Mammary epithelial cell (primary cell): ENCODE measurements at regions not wholly inside any gene's neighbourhood (a gene's known extent, or its start where the extent isn't known, plus 50 kb on each side); places are given as distances from the start of the nearest gene placed in this dataset.

Experiments
- CTCF ChIP-seq, 2 donors: IDR thresholded peaks in 1 of 2; conservative IDR thresholded peaks in 1 of 2; 2 replicates each; pipeline ENCODE4 v1.5.1; 2011 to 2012; ENCODE audit warnings: inconsistent platforms in 2 of 2, low read length in 2 of 2, mild to moderate bottlenecking in 2 of 2, control low read depth in 1 of 2, low read depth in 1 of 2; ENCODE audit not compliant: insufficient read depth in 1 of 2; ENCODE audit errors: extremely low read depth in 1 of 2
- EZH2 ChIP-seq: IDR thresholded peaks from 2 replicates; pipeline ENCODE4 v1.6.1; 2012; ENCODE audit warnings: low read length, inconsistent platforms, borderline replicate concordance

GRCh38 chr16:86879268-86879667, 300.9 kb downstream of the FOXL1 start:
- TF ChIP-seq CTCF (conservative IDR thresholded peaks at IDR 0.05 in 1 of 2, IDR thresholded peaks at IDR 0.05 in 1 of 2; ENCODE audit: extremely low read depth in 1 of 2, insufficient read depth in 1 of 2, low read depth in 1 of 2, low read length in 2 of 2) (no peak), EZH2 (no peak)
